ENCODE measurements at regions not wholly inside any gene's neighbourhood (a gene's known extent, or its start where the extent isn't known, plus 50 kb on each side); places are given as distances from the start of the nearest gene placed in this dataset.

DNA sequence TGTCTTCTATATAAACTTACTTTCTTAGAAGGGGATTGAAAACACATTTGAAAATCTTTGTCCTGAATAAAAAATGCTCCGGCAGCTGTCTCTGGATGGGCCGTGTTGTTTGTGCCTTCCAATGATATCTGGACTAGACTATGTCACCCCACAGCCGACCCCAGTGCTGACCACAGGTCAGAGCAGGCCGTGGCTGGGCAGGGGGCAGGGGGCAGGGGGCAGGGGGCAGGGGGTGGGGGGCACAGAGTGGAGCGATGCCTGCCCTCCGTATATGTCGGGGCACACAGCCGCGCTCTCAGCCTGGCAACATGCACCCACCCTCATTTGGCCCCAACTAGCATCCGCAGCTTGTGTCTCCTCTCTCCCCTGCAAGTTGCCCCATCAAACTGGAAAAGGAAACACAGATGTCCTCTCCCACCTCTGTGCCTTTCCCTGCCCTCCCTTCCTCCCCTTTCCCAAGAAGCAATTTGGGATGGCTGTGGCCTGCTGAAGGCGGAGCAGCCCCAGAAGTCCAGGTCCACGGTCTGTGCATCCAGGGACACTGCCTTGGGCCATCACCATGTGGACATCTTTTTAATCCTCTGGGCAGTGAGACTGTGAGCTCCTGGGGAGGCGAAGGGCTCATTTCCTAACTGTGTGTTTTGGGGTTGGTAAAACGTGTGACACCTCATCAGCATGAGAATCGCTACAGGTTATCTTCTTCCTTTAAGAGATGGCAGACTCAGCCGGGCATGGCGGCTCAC, 295.7 kb upstream of the RTL1 start:
- Histone ChIP-seq H3K79me2 (ENCODE audit: low read length) (no peaks in the 10 kb centered on the region), H3K9me3 (replicated peaks; ENCODE audit: insufficient read depth, low read length) (no peaks in the 10 kb centered on the region), H3K9ac (ENCODE audit: low read length) (no peak overlapping the region), H3K27me3 (replicated peaks; ENCODE audit: insufficient read depth, low read length) (no peaks in the 10 kb centered on the region; the same call in 1 of the 2 replicates), H3K36me3 (replicated peaks; ENCODE audit: insufficient read depth, low read length) (no peaks in the 10 kb centered on the region), H2AFZ (ENCODE audit: low read length) (no peak overlapping the region), H3F3A (ENCODE audit: insufficient read depth, low read length) (no peaks in the 10 kb centered on the region), H3K4me1 (ENCODE audit: low read length) (no peaks in the 10 kb centered on the region), H3K4me3 (ENCODE audit: low read length) (no peak overlapping the region), H3K27ac (ENCODE audit: low read length) (no peak overlapping the region), H3K4me2 (ENCODE audit: low read depth, low read length) (no peak overlapping the region), H3K9me2 (replicated peaks; ENCODE audit: insufficient read depth, low read length) (no peaks in the 10 kb centered on the region), H4K20me1 (ENCODE audit: insufficient read depth, low read length) (no peaks in the 10 kb centered on the region)
- DNase-seq: no peak
- no peak for TF ChIP-seq EZH2 (optimal IDR thresholded peaks at IDR 0.05; ENCODE audit: low read depth, low read length)
- TF ChIP-seq, protein P1, sequence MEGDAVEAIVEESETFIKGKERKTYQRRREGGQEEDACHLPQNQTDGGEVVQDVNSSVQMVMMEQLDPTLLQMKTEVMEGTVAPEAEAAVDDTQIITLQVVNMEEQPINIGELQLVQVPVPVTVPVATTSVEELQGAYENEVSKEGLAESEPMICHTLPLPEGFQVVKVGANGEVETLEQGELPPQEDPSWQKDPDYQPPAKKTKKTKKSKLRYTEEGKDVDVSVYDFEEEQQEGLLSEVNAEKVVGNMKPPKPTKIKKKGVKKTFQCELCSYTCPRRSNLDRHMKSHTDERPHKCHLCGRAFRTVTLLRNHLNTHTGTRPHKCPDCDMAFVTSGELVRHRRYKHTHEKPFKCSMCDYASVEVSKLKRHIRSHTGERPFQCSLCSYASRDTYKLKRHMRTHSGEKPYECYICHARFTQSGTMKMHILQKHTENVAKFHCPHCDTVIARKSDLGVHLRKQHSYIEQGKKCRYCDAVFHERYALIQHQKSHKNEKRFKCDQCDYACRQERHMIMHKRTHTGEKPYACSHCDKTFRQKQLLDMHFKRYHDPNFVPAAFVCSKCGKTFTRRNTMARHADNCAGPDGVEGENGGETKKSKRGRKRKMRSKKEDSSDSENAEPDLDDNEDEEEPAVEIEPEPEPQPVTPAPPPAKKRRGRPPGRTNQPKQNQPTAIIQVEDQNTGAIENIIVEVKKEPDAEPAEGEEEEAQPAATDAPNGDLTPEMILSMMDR (IDR thresholded peaks at IDR 0.05; ENCODE audit: low read length): no peak

DNA sequence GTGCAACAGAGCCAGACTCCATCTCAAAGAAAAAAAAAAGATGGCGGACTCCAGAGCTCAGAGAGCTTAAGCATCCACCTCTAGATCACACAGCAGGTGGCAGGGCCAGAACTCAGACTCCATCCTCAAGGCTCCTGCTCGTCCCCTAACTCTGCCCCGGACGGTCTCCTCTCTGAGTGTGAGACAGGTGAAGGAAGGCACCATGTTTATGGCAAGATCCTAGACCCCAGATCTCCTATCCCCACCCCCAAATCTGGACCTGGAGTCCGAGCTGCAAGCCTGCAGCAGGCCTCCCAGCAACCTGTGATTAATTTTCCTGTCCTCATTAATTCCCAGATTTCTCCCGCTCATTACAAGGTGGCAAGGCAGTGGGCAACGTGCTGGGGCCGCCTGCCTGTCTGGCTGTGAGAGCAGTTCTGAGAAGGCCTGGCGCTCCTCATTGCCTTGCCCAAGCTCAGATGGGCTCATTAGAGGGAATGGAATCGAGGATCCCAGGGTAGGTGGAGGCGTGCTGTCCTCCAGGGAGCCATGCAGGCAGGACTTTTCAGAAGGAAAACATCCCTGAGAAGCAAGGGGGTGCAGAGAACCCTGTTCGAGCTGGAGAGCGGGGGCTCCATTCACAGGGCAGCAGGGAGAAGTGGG, 296.6 kb upstream of the RTL1 start:
- Histone ChIP-seq H4K20me1 (ENCODE audit: insufficient read depth, low read length) (no peaks in the 10 kb centered on the region), H3K4me2 (ENCODE audit: low read depth, low read length) (no peak overlapping the region), H2AFZ (ENCODE audit: low read length) (no peak overlapping the region), H3K9ac (ENCODE audit: low read length) (no peak overlapping the region), H3K27me3 (replicated peaks; ENCODE audit: insufficient read depth, low read length) (no peaks in the 10 kb centered on the region), H3K9me2 (replicated peaks; ENCODE audit: insufficient read depth, low read length) (no peaks in the 10 kb centered on the region), H3K4me3 (ENCODE audit: low read length) (no peak overlapping the region), H3K4me1 (ENCODE audit: low read length) (no peaks in the 10 kb centered on the region), H3K27ac (ENCODE audit: low read length) (no peak overlapping the region), H3F3A (ENCODE audit: insufficient read depth, low read length) (no peaks in the 10 kb centered on the region), H3K79me2 (ENCODE audit: low read length) (no peaks in the 10 kb centered on the region), H3K36me3 (replicated peaks; ENCODE audit: insufficient read depth, low read length) (no peaks in the 10 kb centered on the region), H3K9me3 (replicated peaks; ENCODE audit: insufficient read depth, low read length) (no peaks in the 10 kb centered on the region)
- TF ChIP-seq EZH2phosphoT487 (IDR thresholded peaks at IDR 0.05; ENCODE audit: low read length) (no peak), EZH2 (optimal IDR thresholded peaks at IDR 0.05; ENCODE audit: low read depth, low read length) (no peak)
- TF ChIP-seq, protein P1 (IDR thresholded peaks at IDR 0.05; ENCODE audit: low read length): no peak
- no peak for DNase-seq

DNA sequence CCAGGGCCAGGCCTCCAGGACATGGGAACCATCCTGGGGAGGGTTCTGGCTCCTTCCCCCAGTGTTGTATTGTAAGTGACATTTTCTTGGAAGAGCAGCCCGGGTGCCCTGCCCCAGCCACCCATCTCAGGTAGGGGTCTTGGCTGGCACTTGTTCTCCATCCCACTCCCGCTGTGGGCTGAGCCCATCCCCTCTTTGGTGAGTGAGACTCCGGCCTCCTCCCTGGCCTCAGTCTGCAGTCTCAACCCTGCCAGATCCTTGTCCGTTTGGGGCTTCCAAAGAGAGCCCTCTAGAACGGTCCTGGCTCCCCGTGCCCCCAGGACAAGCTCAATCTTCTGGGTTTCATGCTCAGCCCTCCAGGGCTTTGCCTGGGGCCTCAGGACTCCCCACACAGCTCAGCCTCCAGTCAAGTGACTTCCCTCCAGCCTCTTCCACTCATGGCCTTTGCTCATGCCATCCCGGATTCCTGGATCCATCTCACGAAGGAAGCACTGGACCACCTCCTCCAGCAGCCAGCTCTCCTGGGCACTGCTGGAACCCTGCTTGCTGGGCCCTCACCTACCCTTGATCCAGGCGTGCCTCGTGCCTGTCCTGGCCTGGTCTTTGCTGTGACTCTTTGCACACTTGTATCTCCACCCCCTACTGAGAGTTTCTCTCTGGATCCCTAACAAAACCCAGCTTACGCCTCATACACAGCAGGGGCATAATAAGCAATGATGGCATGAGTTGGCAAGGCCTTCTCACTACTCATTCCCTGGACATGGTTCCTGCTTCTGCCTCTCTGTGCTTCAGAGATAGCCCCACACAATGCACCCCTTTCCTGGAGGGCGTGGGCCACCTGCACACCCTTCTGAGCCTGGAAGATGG, 297.4 kb upstream of the RTL1 start:
- no peaks in the 10 kb centered on the region for H3K9me2 ChIP-seq (replicated peaks; ENCODE audit: insufficient read depth, low read length)
- no peak for DNase-seq
- H3K4me3 ChIP-seq (ENCODE audit: low read length): no peak overlapping the region
- H3K27me3 ChIP-seq (replicated peaks; ENCODE audit: insufficient read depth, low read length): no peaks in the 10 kb centered on the region
- H3F3A ChIP-seq (ENCODE audit: insufficient read depth, low read length): no peaks in the 10 kb centered on the region
- H4K20me1 ChIP-seq (ENCODE audit: insufficient read depth, low read length): no peaks in the 10 kb centered on the region
- H3K27ac ChIP-seq (ENCODE audit: low read length): no peak overlapping the region
- no peak overlapping the region for H3K9ac ChIP-seq (ENCODE audit: low read length)
- H3K36me3 ChIP-seq (replicated peaks; ENCODE audit: insufficient read depth, low read length): no peaks in the 10 kb centered on the region
- H3K79me2 ChIP-seq (ENCODE audit: low read length): no peaks in the 10 kb centered on the region
- TF ChIP-seq EZH2 (optimal IDR thresholded peaks at IDR 0.05; ENCODE audit: low read depth, low read length) (no peak), EZH2phosphoT487 (IDR thresholded peaks at IDR 0.05; ENCODE audit: low read length) (no peak)
- TF ChIP-seq, protein P1 (IDR thresholded peaks at IDR 0.05; ENCODE audit: low read length): no peak
- no peaks in the 10 kb centered on the region for H3K9me3 ChIP-seq (replicated peaks; ENCODE audit: insufficient read depth, low read length)
- H2AFZ ChIP-seq (ENCODE audit: low read length): no peak overlapping the region
- no peak overlapping the region for H3K4me2 ChIP-seq (ENCODE audit: low read depth, low read length)
- no peaks in the 10 kb centered on the region for H3K4me1 ChIP-seq (ENCODE audit: low read length)

Measured in MM.1S (cell line).